GM21390 (cell line): ENCODE measurements at regions not wholly inside any gene's neighbourhood (a gene's known extent, or its start where the extent isn't known, plus 50 kb on each side); places are given as distances from the start of the nearest gene placed in this dataset.

Source experiments
- ATAC-seq: cut with Tn5 transposase; IDR thresholded peaks from one replicate; pipeline ENCODE4 v1.9.1; 2021; ENCODE audit not compliant: unreplicated experiment

- no peak for ATAC-seq
Observed at GRCh38 chr9:116058421-116058820, 95.2 kb upstream of the PAPPA start.

- no peak for ATAC-seq
Observed at GRCh38 chr9:116059466-116059865, 94.1 kb upstream of the PAPPA start.

DNA sequence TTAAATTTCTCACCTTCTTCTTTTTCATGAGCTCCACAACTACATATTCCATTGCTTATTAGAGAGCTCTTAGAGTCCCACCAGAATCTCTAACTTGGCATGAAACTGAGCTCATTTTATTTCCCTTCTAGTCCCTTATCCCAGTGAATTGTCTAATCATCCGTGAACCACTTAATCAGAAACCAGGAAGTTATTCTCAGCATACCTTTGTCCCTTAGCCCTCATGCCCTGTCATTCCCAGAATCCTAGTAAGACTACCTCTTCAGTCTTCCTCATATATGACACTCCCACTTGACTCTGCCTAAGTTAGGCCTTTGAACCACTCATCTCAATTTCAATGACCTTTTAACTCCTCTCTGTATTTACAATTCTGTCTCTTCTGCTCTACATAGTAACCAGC is 93.0 kb upstream of the PAPPA start:
- ATAC-seq, result no peak

DNA sequence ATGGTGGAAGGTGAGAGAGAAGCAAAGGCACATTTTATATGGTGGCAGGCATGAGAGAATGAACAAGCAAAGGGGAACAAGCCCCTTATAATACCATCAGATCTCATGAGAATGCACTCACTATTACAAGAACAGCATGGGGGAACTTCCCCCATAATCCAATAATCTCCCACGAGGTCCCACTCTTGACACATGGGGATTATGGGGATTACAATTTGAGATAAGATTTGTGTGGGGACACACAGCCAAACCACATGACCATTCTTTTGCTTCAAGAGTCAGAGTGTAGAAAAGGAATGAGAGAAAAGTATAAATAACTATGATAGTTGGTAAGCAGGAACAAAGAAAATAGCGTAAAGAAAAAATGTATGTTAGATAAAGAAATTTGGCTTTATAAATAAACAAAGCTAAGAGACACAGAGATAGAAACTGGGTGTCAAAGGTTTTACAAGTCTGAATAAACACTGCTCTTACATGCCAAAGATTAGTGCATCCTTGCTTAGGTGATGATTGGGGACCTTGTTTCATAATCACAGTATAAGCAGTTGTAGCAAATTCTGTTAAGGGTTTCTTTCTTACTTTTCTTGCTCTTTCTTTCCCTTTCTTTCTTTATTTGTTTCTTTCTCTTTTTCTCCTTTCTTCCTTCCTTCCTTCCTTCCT is 91.9 kb upstream of the PAPPA start:
- no peak for ATAC-seq

DNA sequence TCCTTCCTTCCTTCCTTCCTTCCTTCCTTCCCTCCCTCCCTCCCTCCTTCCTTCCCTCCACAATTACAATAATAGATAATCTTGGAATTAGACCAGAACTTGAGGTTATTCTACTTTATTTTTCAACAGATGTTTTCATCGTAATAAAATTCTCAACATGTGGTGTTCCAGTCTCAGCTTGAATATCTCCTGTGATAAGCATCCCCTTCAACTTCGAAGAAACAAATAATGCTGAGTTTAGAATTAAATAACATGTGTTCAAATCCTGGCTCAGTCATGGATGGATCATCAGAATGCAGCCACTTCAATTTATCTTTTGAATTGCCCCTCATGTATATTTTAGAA is 91.4 kb upstream of the PAPPA start:
- no peak for ATAC-seq

DNA sequence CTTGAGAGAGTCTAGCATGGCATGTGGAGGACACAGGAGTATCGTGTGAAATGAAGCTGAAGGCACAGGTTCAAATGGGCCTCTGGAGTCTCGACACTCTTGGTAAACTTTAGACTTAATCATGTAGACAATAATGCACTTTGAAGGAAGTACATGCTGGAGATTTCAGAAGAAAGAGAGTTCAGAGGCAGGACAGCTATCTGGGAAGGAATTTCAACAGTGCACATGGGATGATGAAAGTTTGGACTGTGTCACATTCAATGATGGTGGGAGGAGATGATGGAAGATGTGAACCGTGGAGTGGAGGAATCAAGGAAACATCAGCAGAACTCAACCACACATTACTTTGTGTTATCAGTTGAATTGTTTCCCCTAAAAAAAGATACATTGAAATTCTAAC is 88.6 kb upstream of the PAPPA start:
- ATAC-seq, result no peak

DNA sequence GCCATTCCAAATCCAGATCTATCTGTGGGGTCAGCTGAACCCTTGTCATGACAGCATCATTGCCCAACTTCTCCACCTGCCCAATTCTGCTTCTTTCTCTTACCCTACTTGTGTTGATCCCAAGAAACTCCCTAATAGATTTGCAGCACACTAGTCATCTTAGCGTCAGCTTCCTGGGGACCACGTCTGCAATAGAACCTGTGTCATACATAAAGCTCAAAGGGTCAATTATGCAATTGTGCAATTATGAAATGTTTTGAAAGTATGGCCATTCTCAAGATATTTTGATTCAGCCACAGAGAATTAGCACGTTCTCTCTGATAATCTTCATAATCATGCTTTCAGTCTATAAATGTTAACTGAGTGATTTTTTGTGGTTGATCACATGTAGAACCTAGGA is 87.4 kb upstream of the PAPPA start:
- ATAC-seq, result no peak

DNA sequence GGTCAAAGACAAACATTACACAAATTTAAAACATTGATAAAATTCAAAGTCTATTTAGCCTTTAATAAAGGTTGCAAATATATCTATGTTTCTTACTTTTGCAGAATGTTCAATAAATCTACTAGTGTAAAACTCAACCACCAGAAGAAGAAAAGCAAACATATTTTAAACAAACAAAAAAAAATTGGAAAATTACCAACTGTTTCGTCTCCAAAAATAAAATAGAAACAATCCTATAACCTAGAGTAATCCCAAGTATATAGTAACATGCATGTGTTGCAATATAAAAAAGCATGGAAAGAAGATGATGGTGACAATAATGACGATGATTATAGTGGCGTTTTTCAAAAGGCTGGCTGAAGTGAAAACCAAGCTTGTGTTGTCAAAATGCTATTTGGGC is 86.0 kb upstream of the PAPPA start:
- no peak for ATAC-seq

DNA sequence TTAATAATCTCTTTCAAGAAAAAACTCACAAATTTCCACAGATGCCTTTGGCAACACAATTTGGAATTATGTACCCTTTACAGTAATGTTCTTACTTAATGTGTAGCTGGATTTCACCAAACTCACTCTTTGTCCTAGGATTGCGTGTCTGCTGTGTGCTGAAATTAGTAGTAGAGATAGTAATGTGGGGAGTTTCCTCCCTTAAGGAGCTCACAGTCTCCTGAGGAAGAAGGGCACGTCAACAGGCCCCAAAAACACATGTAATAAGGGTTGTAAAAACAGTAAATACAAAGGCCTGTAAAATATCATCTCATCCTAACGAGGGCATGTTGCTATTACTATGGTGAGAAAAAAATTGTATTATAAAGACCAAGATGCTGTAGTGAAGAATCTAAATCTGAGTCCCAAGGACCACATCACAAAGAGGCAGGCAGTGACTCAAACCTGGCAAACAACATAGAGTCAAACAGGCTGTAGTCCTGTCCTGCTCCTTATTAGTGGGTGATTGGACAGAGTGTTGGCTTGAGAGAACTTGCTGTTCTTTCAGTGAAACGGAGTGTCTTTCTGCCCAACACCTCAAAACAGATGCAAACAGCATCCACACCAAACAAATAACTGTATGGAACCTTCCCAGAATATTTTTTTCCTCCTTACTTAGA is 83.2 kb upstream of the PAPPA start:
- ATAC-seq, result no peak

DNA sequence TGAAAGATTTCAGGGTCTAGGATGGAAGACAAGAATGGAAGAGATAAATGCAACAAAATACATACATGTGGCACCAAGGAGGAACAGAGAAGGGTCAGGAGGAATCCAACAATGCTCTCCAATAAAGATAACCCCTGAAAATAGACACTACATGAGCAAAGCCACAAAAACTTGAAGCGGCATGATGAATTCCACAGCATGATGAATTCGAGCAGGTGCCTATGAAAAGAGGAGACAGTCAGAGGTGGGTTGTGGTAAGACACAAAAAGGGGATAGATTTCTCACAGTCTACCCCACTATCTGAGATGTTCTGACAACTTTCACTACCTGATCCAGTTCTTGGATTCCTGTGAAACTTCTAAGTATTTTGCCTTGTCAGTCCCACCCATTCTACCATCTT is 81.5 kb upstream of the PAPPA start:
- no peak for ATAC-seq

DNA sequence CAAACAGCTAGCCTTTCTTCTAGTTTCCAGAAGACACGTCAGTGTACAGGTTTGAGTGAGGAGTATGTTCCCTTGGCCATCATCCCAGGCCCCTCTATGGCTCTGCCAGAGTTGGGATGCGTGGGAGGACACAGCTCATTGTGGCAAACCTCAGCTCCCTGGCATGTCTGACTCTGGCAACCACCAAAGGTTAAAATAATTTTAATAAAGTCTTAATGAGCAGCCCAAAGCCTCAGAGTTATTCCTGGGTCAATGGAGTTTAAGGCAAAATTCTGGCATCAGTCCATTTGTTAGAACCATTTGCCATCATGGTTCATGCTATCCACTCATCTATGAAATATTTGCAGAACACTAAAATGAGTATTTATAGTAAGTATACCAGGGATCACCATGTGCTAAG is 79.8 kb upstream of the PAPPA start:
- ATAC-seq, result no peak

DNA sequence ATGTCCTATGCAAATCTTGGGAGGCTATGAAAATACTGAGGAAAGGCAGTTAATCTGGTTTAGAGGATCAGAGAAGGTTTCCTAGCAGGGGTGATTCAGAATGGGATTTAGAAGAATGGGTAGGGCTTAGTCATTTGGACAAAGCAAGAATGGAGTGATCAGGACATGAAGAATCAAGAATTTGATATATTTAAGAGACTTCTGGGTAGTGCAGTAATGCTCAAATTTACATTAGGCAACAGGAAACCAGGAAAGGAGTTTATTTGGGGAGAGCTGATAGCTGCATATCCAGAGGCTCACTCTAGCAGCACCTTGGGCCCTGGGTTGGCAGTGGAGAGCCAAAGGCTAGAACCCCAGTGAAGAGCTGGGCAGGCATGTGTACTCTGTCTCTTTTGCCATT is 78.9 kb upstream of the PAPPA start:
- no peak for ATAC-seq

GRCh38 chr9:116075191-116075590 is 78.4 kb upstream of the PAPPA start:
- no peak for ATAC-seq

GRCh38 chr9:116078640-116079039 is 75.0 kb upstream of the PAPPA start:
- no peak for ATAC-seq

DNA sequence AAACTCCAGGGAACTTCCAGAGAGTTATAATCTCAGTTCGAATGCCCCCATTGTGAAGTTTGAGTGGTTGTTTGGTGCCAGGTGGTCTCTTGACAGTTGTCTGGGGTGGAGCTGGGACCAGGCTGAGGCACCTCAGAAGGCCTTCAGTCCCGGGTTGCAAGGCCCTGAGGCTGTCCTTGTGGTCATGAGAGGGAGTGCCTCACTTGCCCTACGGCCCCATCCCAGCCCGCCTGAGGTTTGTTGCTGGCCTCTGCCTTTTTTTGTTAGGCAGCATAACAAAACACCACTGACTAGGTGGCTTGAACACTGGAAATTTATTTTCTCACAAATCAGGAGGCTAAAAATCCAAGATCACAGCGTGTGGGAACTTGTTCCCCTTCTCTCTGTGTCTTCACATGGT is 73.0 kb upstream of the PAPPA start:
- ATAC-seq, result no peak

GRCh38 chr9:116081435-116082115 is 72.0 kb upstream of the PAPPA start:
- no peak for ATAC-seq

GRCh38 chr9:116083837-116084236 is 69.8 kb upstream of the PAPPA start:
- no peak for ATAC-seq

DNA sequence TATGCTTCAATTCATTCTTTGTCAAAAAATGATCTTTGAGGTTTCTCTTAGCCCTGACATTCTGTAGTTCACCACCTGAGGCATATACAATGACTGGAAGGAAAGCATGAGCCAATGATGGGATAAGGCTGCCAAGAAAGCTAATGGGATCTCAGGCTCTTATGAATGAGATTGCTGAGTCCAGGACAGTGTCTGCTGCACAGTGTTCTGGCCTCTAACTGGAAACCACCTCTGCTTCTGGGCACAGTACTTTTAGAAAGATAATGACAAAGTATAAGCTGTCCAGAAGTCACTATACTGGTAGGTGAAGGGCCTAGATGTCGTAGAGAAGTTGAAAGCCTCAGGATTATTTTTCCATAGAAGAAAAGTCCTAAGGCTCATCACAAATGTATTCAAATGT is 69.1 kb upstream of the PAPPA start:
- no peak for ATAC-seq

DNA sequence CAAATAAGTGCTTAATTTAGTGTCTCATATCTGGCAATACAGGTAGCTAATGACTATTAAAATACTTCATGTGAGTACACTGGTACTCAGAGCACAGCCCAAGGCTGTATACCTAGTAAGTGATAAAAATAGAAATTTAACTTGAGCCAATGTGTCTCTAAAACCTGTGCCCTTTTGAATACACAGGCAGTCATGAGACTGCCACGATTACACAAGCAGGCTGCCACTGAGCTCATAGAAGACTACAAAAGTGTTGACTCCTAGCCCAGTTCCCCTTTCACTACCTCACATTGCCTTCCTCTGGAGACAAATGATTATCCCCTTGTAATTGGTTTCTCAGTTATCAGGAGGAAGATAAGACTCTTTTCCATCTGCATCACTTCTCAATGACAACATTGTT is 66.3 kb upstream of the PAPPA start:
- no peak for ATAC-seq

DNA sequence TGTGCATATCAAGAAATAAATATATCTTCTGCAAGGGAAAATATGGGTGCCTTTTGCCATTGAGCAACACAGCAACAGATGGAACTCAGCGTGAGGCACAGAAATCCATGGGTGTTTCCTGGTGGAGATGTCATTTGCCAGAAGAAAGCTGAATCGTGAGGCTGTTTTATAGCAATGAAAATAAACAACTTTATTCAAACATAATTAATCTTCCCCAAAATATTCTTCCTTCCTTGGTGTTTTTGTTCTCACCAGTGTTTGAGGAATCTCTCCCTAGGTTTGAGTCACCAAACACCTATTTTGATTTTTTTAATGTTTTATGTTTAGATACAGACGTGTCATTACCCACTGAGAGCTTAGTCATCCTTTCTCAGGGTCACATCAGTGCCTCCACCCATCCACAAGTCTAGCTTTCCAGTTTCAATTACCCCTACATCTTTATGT is 65.8 kb upstream of the PAPPA start:
- no peak for ATAC-seq

GRCh38 chr9:116088396-116088795 is 65.2 kb upstream of the PAPPA start:
- no peak for ATAC-seq

GRCh38 chr9:116090030-116090770 is 63.4 kb upstream of the PAPPA start:
- no peak for ATAC-seq
